NCI-H1105 (cell line): ENCODE measurements at regions not wholly inside any gene's neighbourhood (a gene's known extent, or its start where the extent isn't known, plus 50 kb on each side); places are given as distances from the start of the nearest gene placed in this dataset.

ENCODE experiments used
- DNase-seq: peaks from one replicate; lab custom pipeline; 2025; lab: John Stamatoyannopoulos, UW

GRCh38 chr1:81330111-81330510 lies 470.6 kb upstream of the ADGRL2 start:
- no peak for DNase-seq

DNA sequence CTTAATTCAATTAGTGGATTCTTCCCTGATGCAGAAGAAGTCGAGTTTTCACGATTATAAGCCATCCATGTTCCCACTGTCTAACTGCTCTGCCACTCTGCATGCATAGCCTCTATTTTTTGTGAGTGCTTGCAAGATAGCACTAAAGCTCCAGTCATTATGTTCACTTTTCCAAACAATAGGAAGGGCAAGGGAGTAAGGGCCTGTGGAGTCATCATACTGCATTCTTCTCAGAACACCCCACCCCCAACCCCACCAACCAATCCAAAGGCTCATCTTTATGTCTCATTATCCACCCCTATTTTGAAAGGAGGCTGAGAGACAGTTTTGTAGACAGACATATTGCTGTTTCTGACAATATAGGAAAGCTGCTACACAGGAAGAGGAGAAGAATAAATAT lies 471.7 kb upstream of the ADGRL2 start:
- DNase-seq = no peak

DNA sequence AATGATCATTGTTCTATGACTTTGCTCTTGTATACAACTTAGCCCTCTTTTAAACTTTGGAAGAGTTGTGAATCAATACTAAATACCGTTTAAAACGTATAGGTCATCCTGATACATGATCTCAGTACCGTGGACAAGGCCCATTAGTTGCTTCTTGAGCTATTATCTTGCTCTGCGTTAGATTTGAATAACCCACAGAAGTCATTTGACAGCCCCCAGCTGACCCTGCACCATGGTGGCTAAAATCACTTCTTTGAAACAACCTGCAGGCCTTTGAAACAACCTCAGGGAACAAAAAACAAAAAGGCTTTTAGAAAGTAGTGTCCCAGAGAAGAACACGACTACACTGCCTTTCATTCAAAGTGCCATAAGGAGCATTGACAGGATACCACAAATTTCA lies 473.0 kb upstream of the ADGRL2 start:
- DNase-seq = no peak

DNA sequence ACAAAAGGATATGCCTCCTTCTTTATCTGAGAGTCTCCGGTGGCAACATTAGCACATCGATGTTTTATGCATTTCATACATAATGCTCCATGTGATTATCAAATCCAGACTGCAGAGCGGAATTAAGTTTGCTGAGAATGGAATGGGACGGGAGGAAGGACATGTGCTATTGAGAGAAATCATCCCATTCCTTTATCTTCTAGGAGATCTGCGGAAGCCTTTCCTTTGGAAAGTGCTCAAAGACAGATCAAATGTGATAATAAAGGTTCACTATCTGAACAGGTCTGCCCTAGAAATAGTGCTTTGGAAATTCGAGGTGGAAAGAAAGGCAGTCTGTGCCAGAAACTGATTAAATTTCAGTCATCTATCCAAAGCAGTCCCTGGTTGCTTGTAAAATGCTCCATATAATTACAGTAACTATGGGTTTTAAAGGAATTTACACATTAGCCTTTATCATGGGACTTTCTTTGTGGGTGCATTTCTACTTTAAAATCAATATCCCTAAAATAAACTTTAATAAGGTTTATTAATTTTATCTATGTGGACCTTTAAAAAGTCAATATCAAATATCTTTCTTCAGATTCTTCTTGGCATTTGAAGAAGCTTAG lies 473.5 kb upstream of the ADGRL2 start:
- no peak for DNase-seq

DNA sequence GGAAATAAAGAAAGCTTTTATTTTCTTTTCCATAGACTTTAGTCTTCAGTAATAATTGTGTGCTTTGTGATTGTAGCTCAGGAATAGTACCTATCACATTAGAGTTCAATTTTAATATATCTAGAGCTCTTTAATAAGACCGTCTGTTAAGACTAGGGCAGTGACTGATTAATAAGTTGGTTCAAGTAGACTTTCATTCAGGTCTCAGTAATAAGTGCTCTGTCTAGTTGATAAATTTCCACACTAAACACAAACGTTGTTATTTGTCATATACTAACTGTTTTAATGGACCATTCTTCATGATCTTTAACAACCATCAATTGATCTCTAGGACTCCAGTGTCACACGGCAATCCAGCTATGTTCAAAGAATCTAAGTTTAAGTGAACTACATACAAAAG lies 474.5 kb upstream of the ADGRL2 start:
- DNase-seq = no peak

GRCh38 chr1:81325397-81325796 lies 475.3 kb upstream of the ADGRL2 start:
- no peak for DNase-seq

GRCh38 chr1:81323862-81324261 lies 476.9 kb upstream of the ADGRL2 start:
- no peak for DNase-seq

DNA sequence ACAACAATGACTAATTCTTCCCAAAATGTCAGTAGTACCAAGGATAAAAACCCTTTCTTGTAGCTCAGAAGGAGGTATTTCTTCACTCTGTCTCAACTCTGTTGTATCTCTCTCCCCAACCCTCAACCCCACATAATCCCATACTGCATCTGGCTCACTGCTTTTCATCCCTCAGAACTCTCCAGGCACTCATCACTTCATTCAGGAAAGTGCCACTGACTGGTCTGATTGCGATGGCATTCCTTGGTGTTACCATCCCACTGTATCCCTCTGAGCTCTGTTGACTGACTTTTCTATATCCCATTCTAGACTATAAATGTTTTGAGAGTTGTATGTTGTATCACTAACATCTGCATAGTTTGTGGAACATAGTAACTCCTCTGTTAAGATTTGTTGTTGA lies 483.5 kb upstream of the ADGRL2 start:
- DNase-seq = no peak

DNA sequence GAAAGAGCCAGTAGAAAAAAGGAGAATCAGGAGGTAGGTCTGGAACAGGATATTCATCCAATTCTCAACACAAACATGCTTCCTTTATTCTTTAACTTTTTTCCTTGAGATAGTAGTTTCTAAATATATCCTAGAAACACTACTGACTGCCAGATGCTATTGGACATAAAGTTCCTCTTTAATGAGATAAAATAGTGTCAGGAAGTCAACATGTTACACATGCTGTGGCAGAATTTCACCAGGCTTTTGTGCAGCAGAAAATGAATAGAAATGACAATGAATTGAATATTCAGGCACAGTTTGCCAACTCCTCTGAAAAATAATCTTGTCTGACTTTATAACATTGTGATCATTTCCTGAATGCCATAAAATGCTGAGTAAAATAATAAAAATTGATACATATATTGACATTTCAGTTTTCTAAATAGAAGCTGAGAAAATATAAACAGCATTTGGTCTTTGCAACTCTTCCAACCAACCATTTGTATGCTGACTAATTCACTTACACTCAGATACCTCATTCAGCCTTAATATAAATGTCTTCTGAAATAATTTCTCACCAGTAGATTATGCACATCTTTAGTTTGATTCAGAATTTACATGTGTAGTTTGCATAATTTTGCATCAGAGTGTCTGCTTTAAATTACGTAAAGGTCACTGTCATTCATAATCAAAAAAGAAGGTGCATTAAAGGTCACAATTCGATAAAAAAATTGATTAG lies 486.1 kb upstream of the ADGRL2 start:
- DNase-seq = no peak

DNA sequence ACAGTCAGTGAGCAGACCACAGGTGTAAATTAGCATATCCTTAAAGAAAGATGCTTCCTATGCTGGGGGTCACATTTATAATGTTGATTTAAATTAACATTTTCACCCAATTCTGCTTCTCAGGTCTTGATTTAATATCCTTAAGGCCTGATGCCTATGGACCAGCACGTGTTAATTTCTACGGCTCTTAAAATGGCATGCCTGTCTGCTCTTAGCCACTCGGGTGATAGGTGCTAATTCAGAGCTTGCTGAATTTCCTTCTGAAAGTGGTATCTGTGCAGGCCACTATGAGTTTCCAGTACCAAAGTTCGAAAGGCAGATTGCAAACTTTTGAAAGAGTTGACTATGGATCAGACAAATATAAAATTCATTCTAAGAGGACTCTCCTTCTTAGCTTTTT lies 487.4 kb upstream of the ADGRL2 start:
- DNase-seq = no peak

GRCh38 chr1:81312272-81312754 lies 488.4 kb upstream of the ADGRL2 start:
- DNase-seq = no peak

- DNase-seq = no peak
Observed at GRCh38 chr1:81310250-81310649, 490.5 kb upstream of the ADGRL2 start.

DNA sequence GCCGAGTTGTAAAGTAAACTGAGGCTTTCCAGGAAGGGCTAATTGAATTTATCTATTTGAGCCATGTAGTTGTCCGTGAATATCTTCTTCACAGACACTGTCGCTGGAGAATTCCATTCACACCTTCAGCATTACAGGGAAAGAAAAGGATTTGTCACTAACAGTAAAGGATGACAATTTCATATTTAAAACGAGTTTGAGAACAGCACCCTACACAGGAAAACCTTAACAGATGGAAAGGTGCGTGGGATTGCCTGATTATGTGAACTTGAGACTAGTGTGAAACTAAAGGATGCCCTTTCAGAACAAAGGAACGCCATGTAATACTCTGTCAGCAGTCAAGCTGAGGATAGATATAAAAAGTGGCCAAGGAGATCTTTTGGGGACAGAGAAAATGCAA lies 492.5 kb upstream of the ADGRL2 start:
- DNase-seq = no peak

- no peak for DNase-seq
Observed at GRCh38 chr1:81307786-81308185, 492.9 kb upstream of the ADGRL2 start.

GRCh38 chr1:81305997-81306452 lies 494.7 kb upstream of the ADGRL2 start:
- peak; percentile 70 for DNase-seq

DNA sequence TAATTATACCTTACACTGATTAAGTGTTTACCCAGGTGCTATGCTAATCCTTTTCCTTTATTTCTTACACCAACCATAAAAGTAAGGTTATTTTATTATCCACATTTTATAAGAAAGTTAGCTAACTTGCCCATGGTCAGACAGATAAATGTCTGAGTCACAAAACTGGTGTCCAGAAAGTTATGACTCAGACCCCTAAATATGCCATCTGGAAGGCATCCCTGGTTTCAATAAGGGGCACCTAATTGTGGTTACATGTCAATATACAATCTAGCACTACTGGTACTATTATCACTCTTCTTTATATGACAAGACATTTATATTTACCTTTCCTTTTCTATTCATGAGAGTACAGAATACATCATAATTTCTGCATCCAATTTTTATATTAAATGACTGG lies 496.5 kb upstream of the ADGRL2 start:
- no peak for DNase-seq

DNA sequence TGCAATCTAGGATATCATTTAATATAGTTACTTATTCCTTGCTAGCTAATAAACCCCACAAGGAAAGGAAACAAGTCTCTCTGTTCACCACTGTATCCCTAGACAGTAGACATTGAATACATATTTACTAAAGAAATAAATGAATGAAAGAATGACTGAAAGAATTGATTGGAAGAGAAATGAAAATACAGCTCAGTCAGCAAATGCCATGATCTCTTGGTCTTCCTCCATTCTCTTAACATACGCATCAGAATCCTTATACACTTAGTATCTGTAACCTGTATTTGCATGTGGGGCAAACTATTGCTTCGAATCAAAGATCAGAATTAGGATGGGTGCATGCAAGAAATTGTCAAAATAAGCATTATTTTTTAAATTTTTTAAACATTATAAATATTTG lies 500.8 kb upstream of the ADGRL2 start:
- no peak for DNase-seq

- DNase-seq = no peak
Observed at GRCh38 chr1:81298266-81298665, 502.5 kb upstream of the ADGRL2 start.

DNA sequence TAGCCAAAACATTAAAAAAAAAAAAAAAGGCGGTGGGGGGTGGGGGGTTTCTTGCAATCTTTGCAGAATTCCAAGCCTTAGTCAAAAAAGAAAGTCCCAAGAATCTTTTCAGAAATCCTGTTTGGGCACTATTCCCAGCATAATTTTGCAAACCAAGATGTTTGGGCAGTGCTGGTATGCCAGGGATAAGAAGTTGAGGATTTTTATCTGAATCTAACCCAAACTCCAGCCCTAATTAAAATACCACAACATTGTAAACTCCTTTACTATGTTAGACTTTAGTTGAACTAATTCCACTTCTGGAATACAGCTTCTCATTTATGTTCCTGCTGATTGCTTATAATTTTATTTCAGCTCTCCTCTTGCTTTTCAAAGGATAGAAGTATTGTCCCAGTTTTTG lies 504.1 kb upstream of the ADGRL2 start:
- no peak for DNase-seq

DNA sequence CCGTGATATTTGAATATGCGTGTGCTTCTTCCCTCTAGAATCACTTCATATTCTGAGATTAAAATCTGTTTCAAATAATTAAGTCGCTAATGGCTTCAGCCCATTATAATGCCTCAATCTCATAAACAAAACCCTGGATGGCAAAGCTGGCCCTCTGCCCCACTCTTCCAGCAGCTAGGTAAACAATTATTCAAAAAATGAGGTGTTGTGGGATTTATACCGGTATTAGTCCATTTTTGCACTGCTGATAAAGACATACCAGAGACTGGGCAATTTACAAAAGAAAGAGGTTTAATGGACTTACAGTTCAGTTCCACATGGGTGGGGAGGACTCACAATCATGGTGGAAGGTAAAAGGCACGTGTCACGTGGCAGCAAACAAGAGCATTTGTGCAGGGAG lies 510.4 kb upstream of the ADGRL2 start:
- DNase-seq = peak; percentile 31

DNA sequence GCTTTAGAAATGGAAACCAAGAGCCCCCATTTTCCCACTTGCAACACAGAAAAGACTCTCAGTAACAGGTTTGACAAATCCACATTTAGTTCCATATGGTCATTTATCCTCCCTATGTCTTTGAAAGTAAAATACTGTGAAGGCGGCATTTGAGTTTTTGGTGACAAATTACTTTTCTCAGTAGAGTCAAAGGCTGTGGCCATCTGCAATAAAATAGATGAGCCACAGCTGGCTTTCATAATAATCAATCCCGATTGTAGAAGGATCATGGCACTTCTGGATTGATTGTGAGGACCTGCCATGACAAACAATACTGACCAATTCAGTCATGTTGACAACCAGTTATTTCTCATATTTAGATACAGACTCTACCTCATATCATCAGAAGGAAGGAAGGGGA lies 512.0 kb upstream of the ADGRL2 start:
- DNase-seq = no peak

DNA sequence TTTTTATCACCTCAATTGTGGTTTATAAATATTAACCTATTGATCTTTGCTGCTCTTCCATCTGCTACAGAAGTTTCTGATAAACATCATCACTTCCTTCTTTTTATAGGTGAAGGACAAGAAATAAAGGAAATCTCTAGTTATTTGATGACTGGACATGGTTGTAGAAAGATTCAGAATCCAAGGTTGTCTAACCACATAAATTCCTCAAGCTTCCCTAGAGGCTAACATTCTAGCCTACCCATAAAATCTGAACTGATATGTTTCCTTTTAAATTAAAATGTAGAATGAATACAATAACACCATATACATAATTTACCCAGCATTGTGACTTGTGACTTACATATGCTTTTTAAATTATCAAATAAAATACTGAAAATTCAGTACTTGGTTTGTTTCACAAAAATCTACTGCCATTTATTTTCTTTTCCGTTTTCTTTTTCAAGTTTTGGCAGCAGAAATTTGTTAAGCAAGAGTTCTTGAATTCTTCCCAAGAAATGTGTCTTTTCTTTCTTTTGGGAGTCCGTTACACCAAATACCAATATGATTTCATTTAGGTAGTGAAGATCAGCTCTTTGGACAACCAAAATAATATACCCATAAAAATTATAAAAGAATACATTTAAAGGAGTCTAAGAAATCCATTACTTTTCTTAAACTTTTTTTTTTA lies 513.2 kb upstream of the ADGRL2 start:
- DNase-seq = no peak

DNA sequence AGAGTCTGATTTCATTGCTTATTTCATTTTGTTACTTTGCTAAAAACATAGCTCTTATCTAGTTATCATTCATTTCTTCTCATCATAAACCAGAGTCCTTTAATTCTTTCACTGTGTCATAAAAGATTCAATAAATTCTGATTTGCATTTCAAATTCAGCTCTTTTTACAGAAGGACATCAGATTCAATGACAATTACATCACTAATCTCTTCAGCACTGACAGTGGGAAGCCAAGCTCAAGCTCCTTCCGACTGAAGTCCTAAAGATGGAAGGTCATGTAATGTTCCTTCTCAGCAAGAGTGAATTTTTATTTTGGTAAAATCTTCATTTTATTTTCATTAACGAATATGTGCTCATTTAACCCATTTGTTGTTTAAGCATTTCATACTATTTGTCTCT lies 530.7 kb upstream of the ADGRL2 start:
- no peak for DNase-seq
